ENCODE measurements at regions not wholly inside any gene's neighbourhood (a gene's known extent, or its start where the extent isn't known, plus 50 kb on each side); places are given as distances from the start of the nearest gene placed in this dataset.

DNA sequence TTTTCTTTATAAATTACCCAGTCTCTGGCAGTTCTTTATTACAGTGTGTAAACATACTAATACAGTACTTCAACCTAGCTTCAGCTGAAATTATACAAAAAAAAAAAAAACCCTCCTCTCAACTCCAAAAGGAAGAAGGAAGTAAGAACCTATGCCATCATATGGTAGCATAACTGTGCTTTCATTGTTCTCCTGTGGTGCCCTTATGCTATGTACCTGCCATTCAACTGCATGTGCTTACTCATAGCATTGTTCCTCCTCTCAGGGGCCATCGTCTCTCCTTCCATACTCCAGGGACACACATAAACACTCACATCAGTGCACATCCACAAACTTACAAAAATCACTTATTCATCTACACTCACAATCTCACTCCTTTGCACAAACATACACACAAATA is 470.1 kb upstream of the HS3ST1 start:
- no peak for DNase-seq (ENCODE audit: low spot score)
- no peaks in the 10 kb centered on the region for H3K36me3 Mint-ChIP-seq (ENCODE audit: low read depth)
- intact Hi-C loops (cut with micrococcal nuclease), result no loop called here
- H3K9me3 Mint-ChIP-seq, result no peaks in the 10 kb centered on the region
- no peaks in the 10 kb centered on the region for H3K4me1 Mint-ChIP-seq (ENCODE audit: low read depth)
- no peak overlapping the region for H3K27ac Mint-ChIP-seq
- no peak overlapping the region for H3K4me3 Mint-ChIP-seq (ENCODE audit: low read depth)
- no peaks in the 10 kb centered on the region for H3K27me3 Mint-ChIP-seq (ENCODE audit: low read depth)

DNA sequence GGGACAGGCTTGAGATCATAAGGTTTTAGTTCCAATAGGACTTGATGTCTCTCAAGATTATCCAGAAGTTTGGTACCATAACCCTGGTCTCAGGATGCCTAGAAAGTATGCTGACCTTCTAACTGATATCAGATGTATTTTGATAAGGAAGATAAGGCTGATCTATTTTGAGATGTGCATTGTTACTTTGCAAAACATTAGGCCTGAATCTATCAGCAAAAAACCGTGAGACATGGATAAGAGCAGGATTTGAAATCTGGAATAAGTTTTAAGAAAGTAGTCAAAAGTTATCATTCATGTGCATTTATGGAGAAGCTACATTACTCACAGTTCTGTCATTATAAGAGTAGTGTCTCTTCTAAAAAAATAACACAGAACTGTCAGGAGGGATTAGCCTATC is 467.1 kb upstream of the HS3ST1 start:
- no peaks in the 10 kb centered on the region for H3K9me3 Mint-ChIP-seq
- no peaks in the 10 kb centered on the region for H3K27me3 Mint-ChIP-seq (ENCODE audit: low read depth)
- H3K4me1 Mint-ChIP-seq (ENCODE audit: low read depth), result no peaks in the 10 kb centered on the region
- DNase-seq (ENCODE audit: low spot score), result no peak
- H3K36me3 Mint-ChIP-seq (ENCODE audit: low read depth), result no peaks in the 10 kb centered on the region
- no peak overlapping the region for H3K4me3 Mint-ChIP-seq (ENCODE audit: low read depth)
- no peak overlapping the region for H3K27ac Mint-ChIP-seq
- intact Hi-C loops (cut with micrococcal nuclease), result no loop called here

DNA sequence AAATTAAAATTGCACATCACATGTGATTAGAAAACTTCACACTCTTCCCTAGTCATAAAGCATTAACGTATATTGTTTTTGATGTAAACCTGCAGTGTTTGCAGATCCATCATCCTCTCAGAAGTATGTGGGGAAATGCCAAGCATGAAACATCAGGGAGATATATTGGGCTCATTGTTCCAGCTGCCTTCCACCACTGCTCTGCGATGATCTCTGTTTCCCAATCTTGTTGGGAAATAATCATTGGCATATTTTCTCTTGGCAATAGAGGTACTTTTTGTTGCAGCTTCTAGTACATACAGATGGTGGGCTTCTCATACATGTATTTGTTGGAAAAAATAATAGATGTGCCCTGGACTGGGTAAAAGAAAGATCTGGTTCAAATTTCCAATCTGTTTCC is 466.3 kb upstream of the HS3ST1 start:
- H3K27me3 Mint-ChIP-seq (ENCODE audit: low read depth), result no peaks in the 10 kb centered on the region
- no peak overlapping the region for H3K27ac Mint-ChIP-seq
- H3K4me3 Mint-ChIP-seq (ENCODE audit: low read depth), result no peak overlapping the region
- intact Hi-C loops (cut with micrococcal nuclease), result no loop called here
- H3K4me1 Mint-ChIP-seq (ENCODE audit: low read depth), result no peaks in the 10 kb centered on the region
- no peak for DNase-seq (ENCODE audit: low spot score)
- no peaks in the 10 kb centered on the region for H3K9me3 Mint-ChIP-seq
- no peaks in the 10 kb centered on the region for H3K36me3 Mint-ChIP-seq (ENCODE audit: low read depth)

DNA sequence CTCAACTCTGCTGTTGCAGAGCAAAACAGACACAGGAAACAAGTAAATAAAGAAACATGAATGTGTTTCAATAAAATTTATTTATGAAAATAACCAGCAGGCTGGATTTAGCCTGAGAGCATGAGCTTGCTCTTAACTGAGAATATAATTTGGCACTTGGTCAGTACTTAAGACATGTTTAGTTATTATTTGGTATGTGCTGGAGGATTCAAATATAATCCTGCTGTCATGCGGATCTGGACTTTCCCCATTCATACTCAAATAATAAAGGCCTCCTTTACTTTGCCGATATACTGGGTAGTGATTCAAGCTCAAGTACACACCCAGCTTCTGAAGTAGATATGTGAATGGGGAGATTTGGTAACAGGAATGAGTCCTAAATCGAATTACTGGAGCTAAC is 465.5 kb upstream of the HS3ST1 start:
- no peaks in the 10 kb centered on the region for H3K9me3 Mint-ChIP-seq
- H3K36me3 Mint-ChIP-seq (ENCODE audit: low read depth), result no peaks in the 10 kb centered on the region
- no peak overlapping the region for H3K4me3 Mint-ChIP-seq (ENCODE audit: low read depth)
- no peak overlapping the region for H3K27ac Mint-ChIP-seq
- DNase-seq (ENCODE audit: low spot score), result no peak
- no peaks in the 10 kb centered on the region for H3K27me3 Mint-ChIP-seq (ENCODE audit: low read depth)
- intact Hi-C loops (cut with micrococcal nuclease), result no loop called here
- H3K4me1 Mint-ChIP-seq (ENCODE audit: low read depth), result no peaks in the 10 kb centered on the region

DNA sequence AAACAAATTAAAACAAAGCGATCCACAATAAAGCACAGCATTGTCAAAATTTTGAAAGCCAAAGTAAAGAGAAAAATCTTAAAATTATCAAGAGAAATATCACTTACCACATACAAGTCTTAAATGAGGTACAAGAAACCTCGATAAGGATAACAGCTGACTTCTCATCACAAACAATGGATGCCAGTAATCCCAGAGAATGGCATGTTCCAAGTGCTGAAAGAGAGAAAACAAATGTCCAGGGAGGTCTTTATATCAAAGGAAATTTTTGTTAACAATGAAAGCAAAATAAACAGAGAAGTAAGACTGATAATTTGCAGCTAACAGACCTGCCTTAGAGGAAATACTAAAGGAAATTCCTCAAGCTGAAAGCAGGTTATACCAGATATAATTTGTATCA is 460.4 kb upstream of the HS3ST1 start:
- DNase-seq (ENCODE audit: low spot score), result no peak
- no peaks in the 10 kb centered on the region for H3K4me1 Mint-ChIP-seq (ENCODE audit: low read depth)
- H3K27ac Mint-ChIP-seq, result no peak overlapping the region
- intact Hi-C loops (cut with micrococcal nuclease), result no loop called here
- no peaks in the 10 kb centered on the region for H3K27me3 Mint-ChIP-seq (ENCODE audit: low read depth)
- H3K9me3 Mint-ChIP-seq, result no peaks in the 10 kb centered on the region
- no peaks in the 10 kb centered on the region for H3K36me3 Mint-ChIP-seq (ENCODE audit: low read depth)
- H3K4me3 Mint-ChIP-seq (ENCODE audit: low read depth), result no peak overlapping the region

DNA sequence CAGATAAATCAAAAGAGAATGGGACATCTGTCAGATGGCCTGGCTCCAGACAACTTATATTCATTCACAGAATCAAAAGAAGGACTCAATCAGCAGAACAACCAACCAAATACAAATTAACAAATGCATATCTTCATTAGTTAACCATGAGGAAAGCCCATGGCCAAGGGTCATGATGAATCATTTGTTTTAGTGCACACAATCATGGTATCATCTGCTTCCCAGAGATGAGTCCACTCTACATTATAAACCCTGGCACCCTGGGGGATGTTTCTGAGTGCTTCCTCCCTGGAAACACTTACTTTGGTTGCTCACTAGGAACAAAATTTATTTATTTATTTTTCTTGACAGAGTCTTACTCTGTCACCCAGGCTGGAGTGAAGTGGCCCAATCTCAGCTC is 453.3 kb upstream of the HS3ST1 start:
- H3K4me3 Mint-ChIP-seq (ENCODE audit: low read depth), result no peak overlapping the region
- no peaks in the 10 kb centered on the region for H3K36me3 Mint-ChIP-seq (ENCODE audit: low read depth)
- intact Hi-C loops (cut with micrococcal nuclease), result no loop called here
- H3K9me3 Mint-ChIP-seq, result no peaks in the 10 kb centered on the region
- H3K27me3 Mint-ChIP-seq (ENCODE audit: low read depth), result no peaks in the 10 kb centered on the region
- H3K4me1 Mint-ChIP-seq (ENCODE audit: low read depth), result no peaks in the 10 kb centered on the region
- H3K27ac Mint-ChIP-seq, result no peak overlapping the region
- no peak for DNase-seq (ENCODE audit: low spot score)

DNA sequence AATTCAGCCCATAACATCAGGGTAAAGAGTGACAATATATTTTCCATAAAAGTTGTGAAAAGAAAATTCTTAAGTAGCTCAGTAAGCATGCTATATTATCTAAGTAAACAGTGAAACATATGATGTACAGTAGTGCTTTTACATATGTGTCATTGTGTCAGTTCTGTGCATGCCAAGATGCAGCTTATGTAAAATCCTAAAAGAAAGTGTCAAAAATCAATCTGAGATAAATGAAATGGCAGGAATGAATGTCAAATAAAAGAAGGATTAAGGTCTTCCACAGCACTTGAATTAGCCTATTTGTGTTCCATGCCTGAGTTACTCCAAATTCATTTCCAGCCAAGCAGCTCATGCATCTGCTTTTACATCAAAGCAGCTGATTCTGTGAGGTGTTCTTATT is 452.7 kb upstream of the HS3ST1 start:
- intact Hi-C loops (cut with micrococcal nuclease), result no loop called here
- H3K9me3 Mint-ChIP-seq, result peaks cover 5% of the 10 kb centered on the region
- no peak overlapping the region for H3K27ac Mint-ChIP-seq
- H3K36me3 Mint-ChIP-seq (ENCODE audit: low read depth), result no peaks in the 10 kb centered on the region
- no peaks in the 10 kb centered on the region for H3K4me1 Mint-ChIP-seq (ENCODE audit: low read depth)
- H3K4me3 Mint-ChIP-seq (ENCODE audit: low read depth), result no peak overlapping the region
- DNase-seq (ENCODE audit: low spot score), result no peak
- no peaks in the 10 kb centered on the region for H3K27me3 Mint-ChIP-seq (ENCODE audit: low read depth)

DNA sequence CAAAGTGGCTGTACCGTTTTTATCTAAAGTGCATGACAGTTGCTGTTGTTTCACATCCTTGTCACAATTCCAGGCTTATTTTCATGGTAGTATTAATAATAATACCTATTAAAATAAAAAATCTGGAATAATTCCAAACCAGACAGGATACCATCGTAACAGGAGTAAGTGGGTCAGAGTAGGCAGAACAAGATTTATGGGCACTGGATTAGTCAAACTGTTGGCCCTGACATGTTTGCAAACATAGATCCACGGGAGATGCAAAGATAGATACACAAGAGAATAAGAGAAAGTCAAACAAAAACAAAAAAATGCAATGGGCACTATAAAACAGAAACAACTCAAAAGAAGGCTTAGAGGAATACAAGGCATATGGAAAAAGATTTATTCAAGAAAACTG is 449.5 kb upstream of the HS3ST1 start:
- intact Hi-C loops (cut with micrococcal nuclease), result no loop called here
- no peak overlapping the region for H3K27ac Mint-ChIP-seq
- H3K27me3 Mint-ChIP-seq (ENCODE audit: low read depth), result no peaks in the 10 kb centered on the region
- H3K36me3 Mint-ChIP-seq (ENCODE audit: low read depth), result no peaks in the 10 kb centered on the region
- peaks cover 7% of the 10 kb centered on the region for H3K9me3 Mint-ChIP-seq
- DNase-seq (ENCODE audit: low spot score), result no peak
- H3K4me1 Mint-ChIP-seq (ENCODE audit: low read depth), result no peaks in the 10 kb centered on the region
- H3K4me3 Mint-ChIP-seq (ENCODE audit: low read depth), result no peak overlapping the region

DNA sequence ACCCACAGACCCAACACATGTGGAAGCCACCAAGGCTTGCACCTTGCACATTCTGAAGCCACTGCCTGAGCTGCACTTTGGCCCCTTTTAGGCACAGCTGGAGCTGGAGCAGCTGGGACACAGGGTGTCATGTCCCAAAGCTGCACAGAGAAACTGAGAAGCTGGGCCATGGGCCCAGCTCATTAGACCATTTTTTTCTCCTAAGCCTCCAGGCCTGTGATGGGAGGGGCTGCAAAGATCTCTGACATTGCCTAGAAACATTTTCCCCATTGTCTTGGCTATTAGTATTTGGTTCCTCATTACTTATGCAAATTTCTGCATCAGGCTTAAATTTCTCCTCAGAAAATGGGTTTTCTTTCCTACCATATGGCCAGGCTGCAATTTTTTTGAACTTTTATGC is 447.4 kb upstream of the HS3ST1 start:
- Mint-ChIP-seq H3K36me3 (ENCODE audit: low read depth) (no peaks in the 10 kb centered on the region), H3K4me1 (ENCODE audit: low read depth) (no peaks in the 10 kb centered on the region), H3K9me3 (peaks cover 7% of the 10 kb centered on the region), H3K4me3 (ENCODE audit: low read depth) (no peak overlapping the region), H3K27me3 (ENCODE audit: low read depth) (no peaks in the 10 kb centered on the region), H3K27ac (no peak overlapping the region)
- DNase-seq (ENCODE audit: low spot score), result no peak
- intact Hi-C loops (cut with micrococcal nuclease), result no loop called here

DNA sequence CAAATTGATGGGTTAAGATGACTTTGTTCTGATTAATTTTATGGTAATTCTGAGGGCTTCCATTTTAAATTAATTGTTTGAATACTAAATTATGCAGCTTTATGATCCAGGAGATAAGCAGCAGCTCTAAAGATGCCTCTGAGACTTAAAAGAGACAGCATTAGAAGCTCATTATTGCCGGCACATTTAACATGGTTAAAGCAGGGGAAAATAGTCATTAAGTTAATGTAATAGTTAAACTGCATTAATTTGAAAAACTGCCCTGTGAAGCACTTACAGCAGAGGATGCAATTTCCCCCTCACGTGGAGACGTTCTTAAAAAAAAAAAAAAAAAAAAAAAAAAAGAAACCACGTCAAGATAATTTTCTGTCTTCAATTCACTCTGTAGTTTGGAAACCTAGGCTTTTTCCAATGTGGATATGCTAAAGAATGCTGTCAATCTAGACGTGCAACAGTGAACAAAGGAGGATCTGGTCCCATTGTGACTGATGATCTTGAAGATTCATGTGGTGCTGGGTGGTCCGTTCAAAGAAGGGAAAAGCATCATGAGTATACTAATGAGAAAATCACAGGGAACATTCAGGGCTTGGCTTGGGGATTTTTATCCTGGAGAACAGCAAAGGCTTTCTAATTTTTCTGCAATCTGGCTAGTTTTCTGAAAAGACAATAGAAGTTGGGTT is 440.6 kb upstream of the HS3ST1 start:
- no peak overlapping the region for H3K27ac Mint-ChIP-seq
- no peaks in the 10 kb centered on the region for H3K36me3 Mint-ChIP-seq (ENCODE audit: low read depth)
- intact Hi-C loops (cut with micrococcal nuclease), result no loop called here
- no peaks in the 10 kb centered on the region for H3K4me1 Mint-ChIP-seq (ENCODE audit: low read depth)
- H3K9me3 Mint-ChIP-seq, result no peaks in the 10 kb centered on the region
- H3K27me3 Mint-ChIP-seq (ENCODE audit: low read depth), result no peaks in the 10 kb centered on the region
- no peak overlapping the region for H3K4me3 Mint-ChIP-seq (ENCODE audit: low read depth)
- no peak for DNase-seq (ENCODE audit: low spot score)

DNA sequence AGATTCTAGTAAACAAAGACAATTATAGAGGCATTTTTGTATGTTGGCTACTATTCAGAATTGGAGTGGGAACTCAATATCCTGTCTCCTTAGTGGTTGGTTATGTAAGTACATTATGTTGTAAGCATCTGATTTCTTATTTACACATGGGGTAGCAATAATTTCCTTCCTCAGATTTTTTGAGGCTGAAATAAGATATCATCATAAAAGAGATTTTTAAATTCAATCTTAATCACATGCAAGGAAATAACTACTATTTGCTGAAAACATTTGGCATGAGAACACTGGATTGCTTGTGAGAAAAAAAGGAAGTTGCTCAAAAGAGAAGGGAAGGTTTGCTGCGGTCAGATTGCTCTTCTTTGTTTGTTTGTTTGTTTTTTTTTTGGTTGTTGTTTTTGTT is 437.7 kb upstream of the HS3ST1 start:
- DNase-seq (ENCODE audit: low spot score), result no peak
- Mint-ChIP-seq H3K4me3 (ENCODE audit: low read depth) (no peak overlapping the region), H3K36me3 (ENCODE audit: low read depth) (no peaks in the 10 kb centered on the region), H3K27ac (no peak overlapping the region), H3K9me3 (no peaks in the 10 kb centered on the region), H3K4me1 (ENCODE audit: low read depth) (no peaks in the 10 kb centered on the region), H3K27me3 (ENCODE audit: low read depth) (no peaks in the 10 kb centered on the region)
- intact Hi-C loops (cut with micrococcal nuclease), result no loop called here

DNA sequence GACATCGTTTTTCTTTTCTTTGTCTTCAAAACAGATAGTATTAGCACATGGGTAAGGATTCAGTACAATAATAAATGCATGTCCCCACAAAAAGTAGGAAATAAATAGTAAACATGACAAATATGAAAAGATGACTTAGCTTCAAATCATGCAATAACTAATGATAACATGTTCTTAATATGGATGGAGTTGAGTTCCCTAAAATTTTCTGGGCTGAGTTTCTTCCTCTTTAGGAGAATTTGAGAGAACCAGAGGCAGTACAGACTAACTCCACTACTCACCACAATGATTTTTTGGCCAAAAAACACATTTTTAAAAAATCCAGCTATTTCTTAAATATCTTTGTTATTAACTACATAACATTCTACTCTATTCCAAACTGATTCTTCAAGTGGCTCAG is 432.3 kb upstream of the HS3ST1 start:
- Mint-ChIP-seq H3K4me1 (ENCODE audit: low read depth) (no peaks in the 10 kb centered on the region), H3K4me3 (ENCODE audit: low read depth) (no peak overlapping the region), H3K9me3 (no peaks in the 10 kb centered on the region), H3K36me3 (ENCODE audit: low read depth) (no peaks in the 10 kb centered on the region), H3K27me3 (ENCODE audit: low read depth) (no peaks in the 10 kb centered on the region), H3K27ac (no peak overlapping the region)
- no peak for DNase-seq (ENCODE audit: low spot score)
- intact Hi-C loops (cut with micrococcal nuclease), result no loop called here

DNA sequence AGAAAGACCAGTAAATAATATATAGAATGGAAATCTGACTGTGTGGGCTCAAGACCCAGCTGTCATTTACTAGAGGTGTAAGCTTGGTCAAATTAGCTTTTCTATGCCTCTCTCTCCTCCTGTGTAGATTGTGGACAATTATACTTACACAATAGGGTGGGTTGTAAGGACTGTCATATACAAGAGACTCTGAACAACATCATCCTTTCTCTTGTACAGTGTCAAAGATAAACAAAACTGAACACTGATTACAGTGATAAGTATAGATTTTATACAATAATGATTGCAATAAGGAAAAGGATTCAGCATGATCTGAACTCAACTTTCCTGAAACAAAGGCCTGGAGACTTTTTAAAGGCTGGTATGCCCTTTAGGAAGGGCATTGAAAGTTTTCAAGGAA is 429.2 kb upstream of the HS3ST1 start:
- H3K27me3 Mint-ChIP-seq (ENCODE audit: low read depth), result no peaks in the 10 kb centered on the region
- no peak overlapping the region for H3K27ac Mint-ChIP-seq
- intact Hi-C loops (cut with micrococcal nuclease), result no loop called here
- no peaks in the 10 kb centered on the region for H3K4me1 Mint-ChIP-seq (ENCODE audit: low read depth)
- H3K36me3 Mint-ChIP-seq (ENCODE audit: low read depth), result no peaks in the 10 kb centered on the region
- no peak for DNase-seq (ENCODE audit: low spot score)
- H3K4me3 Mint-ChIP-seq (ENCODE audit: low read depth), result no peak overlapping the region
- H3K9me3 Mint-ChIP-seq, result no peaks in the 10 kb centered on the region

DNA sequence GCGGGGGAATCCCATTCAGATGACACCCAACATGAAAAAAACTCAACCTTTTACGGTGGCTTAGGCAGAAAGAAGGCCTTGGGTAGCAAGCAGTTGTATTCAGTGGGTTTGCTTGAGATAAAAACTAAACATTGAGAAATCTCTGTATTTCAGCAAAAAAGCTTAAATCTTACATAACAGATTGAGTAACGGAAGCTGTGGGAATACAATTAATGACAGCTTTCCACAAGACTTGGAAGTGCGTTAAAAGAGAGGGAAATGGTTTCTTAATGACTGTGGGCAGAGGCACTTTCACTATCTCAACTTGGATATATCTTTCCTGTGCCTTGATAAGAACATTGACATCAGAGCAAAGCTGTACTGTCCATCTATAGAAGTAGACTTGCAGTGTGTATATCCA is 418.5 kb upstream of the HS3ST1 start:
- H3K27ac Mint-ChIP-seq, result no peak overlapping the region
- no peak for DNase-seq (ENCODE audit: low spot score)
- H3K4me3 Mint-ChIP-seq (ENCODE audit: low read depth), result no peak overlapping the region
- H3K9me3 Mint-ChIP-seq, result no peaks in the 10 kb centered on the region
- no peaks in the 10 kb centered on the region for H3K4me1 Mint-ChIP-seq (ENCODE audit: low read depth)
- no peaks in the 10 kb centered on the region for H3K36me3 Mint-ChIP-seq (ENCODE audit: low read depth)
- intact Hi-C loops (cut with micrococcal nuclease), result no loop called here
- no peaks in the 10 kb centered on the region for H3K27me3 Mint-ChIP-seq (ENCODE audit: low read depth)
